Fibroblast of skin of back (primary cell): ENCODE measurements at regions not wholly inside any gene's neighbourhood (a gene's known extent, or its start where the extent isn't known, plus 50 kb on each side); places are given as distances from the start of the nearest gene placed in this dataset.

Source experiments
- DNase-seq: peaks from one replicate; pipeline ENCODE4 v3.0.0-alpha.2; 2013

DNA sequence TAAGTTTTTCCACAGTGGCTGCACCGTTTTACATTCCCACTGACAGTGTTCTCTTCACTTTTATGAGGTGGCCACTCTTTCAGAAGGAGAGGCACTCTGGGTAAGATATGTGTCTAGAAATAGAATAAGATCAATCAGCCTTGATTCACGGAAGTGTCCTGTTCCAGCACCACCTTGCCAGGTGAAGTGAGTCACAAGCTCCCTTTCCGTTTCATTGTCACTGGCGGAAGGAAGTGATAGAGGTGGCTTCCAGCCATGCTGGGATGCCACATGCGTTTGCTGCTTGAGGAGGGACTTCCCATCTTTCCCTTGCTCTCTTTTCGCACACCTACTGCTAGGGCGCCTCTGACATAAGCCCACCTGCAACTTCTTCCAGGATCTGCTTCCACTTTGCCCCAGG, 217.1 kb downstream of the PIK3R1 start:
- no peak for DNase-seq

- no peak for DNase-seq
Measured at GRCh38 chr5:68433526-68433922, 218.0 kb downstream of the PIK3R1 start.

- DNase-seq, result peak; percentile 99
Measured at GRCh38 chr5:68433923-68434879, 218.6 kb downstream of the PIK3R1 start.

- no peak for DNase-seq
Measured at GRCh38 chr5:68435611-68436010, 220.1 kb downstream of the PIK3R1 start.

DNA sequence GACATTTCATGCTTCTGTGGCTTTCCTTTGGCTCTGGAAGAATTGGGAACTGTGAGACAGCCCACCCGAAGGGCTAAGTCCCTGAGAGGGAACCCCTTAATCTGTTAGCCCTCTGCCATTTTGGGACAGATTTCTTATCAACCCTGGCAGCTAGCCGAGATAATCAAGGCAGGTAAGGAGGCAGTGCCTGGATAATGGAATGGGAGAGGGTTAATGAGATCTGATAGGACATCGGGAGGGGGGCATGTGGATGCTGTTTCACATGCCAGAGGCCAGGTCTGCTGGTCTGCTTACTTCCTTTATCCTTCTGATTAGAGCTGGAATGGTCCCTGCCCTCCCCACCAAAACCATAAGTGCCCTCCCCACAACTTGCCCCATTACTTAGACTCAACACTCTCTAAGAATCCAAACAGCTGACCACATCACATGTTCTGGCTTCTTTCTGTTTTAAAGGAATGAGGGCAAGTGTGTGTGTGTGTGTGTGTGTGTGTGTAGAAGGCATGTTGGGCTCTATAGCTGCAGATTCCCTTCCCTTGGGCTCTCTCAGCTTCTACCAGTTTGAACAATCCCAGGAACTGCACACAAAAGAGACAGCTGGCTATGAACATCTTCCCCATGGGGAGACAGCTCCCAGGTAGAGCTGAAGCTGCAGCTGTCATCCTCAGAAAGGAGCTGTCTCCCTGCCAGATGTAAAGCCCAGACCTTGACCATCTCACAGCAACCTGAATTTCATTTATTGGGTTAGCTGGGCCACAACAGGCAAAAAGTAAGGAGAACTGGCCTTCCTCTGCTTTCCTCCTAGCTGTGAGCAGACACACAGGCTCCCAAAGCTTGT, 221.3 kb downstream of the PIK3R1 start:
- DNase-seq, result peak; percentile 38

GRCh38 chr5:68438876-68439275, 223.3 kb downstream of the PIK3R1 start:
- DNase-seq, result no peak

- no peak for DNase-seq
Measured at GRCh38 chr5:68440245-68440644, 224.7 kb downstream of the PIK3R1 start.

- DNase-seq, result peak; percentile 21
Measured at GRCh38 chr5:68440651-68441050, 225.1 kb downstream of the PIK3R1 start.

GRCh38 chr5:68441309-68442073, 225.9 kb downstream of the PIK3R1 start:
- DNase-seq, result no peak

- no peak for DNase-seq
Measured at GRCh38 chr5:68443091-68443490, 227.5 kb downstream of the PIK3R1 start.

- no peak for DNase-seq
Measured at GRCh38 chr5:68444048-68444447, 228.5 kb downstream of the PIK3R1 start.

DNA sequence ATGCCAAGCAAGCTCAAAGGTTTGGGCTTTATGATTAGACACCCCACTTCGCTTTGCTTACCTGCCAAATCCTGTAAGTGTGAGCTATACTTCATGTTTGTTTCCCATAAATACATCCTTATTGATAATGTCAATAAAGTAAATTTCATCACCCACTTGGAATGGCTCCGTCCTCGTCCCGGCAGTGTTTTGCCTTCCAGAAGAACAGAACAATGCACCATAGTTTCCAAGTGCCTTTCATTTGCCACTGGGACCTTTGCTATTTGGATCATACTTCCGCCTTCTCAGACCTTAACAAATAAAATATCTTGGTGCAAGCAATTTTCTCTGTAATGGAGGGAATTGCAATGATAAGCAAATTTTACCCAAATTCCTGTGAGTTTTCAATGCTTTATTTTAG, 229.3 kb downstream of the PIK3R1 start:
- no peak for DNase-seq

- DNase-seq, result no peak
Measured at GRCh38 chr5:68445257-68446069, 229.9 kb downstream of the PIK3R1 start.

DNA sequence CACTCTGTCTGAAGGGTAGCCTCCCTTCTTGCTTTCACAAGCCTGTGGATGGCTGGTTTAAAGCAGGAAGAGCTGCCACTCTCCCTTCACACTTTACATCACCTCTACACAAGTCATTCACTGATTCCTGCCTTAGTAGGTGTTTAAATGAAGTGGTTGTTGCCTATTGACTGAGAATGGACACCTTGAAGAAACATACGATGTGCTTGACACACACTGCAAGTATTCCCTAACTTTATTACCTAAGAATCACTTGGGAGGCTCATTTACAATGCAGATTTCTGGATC, 230.5 kb downstream of the PIK3R1 start:
- no peak for DNase-seq

GRCh38 chr5:68446487-68446894, 230.9 kb downstream of the PIK3R1 start:
- DNase-seq, result no peak

GRCh38 chr5:68447136-68447929, 231.8 kb downstream of the PIK3R1 start:
- no peak for DNase-seq

DNA sequence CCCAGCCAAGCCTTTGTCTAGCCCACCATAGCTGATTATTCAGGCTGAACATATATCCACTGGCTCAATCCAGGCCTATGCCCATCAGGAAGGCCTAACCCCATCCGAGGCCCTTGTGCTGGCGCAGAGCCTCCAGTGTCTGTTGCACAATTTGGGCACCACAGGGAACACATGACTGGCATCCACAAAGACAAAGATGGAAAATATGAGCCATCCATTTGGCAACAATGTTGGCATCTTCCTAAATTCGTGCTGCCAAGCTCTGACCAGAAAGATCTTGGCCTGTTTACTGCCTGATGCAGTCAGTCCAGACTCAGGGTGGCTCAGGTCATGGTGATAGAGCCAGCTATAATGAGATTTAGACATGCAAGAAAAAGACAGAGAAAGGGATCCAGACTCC, 233.8 kb downstream of the PIK3R1 start:
- no peak for DNase-seq

DNA sequence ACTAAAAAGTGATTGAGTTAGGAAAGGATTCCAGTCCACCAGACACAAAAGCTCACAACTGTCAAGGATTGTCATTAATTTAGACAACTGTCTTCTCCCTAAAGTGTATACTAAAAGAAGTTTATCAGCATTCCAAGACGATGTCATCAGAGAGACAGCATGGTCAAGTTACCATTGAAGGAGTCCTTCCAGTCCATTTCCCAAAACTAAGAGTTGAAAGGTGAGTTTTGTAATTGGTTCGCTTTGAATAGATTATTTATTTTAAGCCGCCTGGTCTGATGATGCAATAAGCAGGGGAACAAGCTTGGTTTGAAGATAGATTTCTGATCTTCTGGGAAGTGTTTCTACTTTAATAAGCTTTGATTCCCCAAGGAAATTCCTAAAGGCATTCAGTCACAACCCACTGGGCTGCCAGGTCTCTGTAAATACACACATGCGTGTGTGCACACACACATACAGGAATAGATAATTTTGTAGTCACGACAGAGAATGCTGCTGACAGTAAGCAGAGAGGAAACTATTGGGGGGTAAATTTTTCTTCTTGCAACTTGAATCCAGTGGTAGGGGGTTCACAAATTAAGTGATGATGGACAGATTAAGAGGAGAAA, 234.8 kb downstream of the PIK3R1 start:
- peak; percentile 25 for DNase-seq

DNA sequence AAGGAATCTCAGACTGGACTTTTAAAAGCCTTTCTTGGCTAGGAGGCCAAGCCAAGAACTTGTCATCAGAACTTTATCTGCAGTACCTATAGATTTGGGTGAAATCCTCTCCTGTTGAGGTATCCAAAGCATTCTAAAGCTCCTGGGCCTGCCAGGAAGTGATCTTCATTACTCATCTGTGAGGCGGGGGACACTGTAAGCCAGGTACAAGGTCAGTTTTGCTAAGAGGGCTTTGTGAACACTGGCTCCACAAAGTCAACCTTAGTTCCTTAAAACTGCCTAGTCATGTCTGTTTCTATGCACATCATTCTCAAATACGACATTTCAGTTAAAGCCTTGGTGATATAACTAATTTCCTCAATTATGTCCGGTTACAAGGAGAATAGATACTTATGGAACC, 236.7 kb downstream of the PIK3R1 start:
- DNase-seq, result no peak

- DNase-seq, result no peak
Measured at GRCh38 chr5:68454172-68454571, 238.6 kb downstream of the PIK3R1 start.

DNA sequence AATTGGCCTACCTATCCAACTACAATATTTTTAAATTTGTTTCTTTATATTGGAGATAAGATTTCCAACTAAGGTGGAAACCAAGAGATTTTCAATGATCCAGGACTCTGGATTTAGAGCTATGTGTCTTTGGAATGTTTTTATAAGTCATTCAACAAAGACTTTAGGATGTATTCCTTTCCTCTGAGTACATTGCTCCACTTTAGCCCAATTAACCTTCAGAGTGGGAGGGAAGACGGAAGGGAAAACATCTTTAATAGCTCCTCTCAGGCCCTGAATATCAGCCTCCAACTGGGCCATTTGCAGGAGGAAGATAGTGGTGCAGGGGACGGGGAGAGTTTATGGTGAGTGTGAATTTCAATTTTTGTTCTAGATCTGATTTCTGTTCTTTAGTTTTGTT, 239.2 kb downstream of the PIK3R1 start:
- DNase-seq, result peak; percentile 66
